Activated CD4-positive, alpha-beta T cell treated with anti-CD3 and anti-CD28 coated beads for 48 hours (primary cell): ENCODE measurements at regions not wholly inside any gene's neighbourhood (a gene's known extent, or its start where the extent isn't known, plus 50 kb on each side); places are given as distances from the start of the nearest gene placed in this dataset.
A peak's percentile ranks its signal among the peaks of the same experiment; 100 is the strongest.

Experiments used
- DNase-seq: peaks from one replicate; pipeline ENCODE4 v3.0.0-alpha.2; 2020

GRCh38 chr19:29432677-29433076, 93.1 kb upstream of the VSTM2B start:
- no peak for DNase-seq

GRCh38 chr19:29436591-29437103, 89.1 kb upstream of the VSTM2B start:
- DNase-seq = no peak

- DNase-seq = no peak
Observed at GRCh38 chr19:29439021-29439420, 86.8 kb upstream of the VSTM2B start.

GRCh38 chr19:29439688-29440550, 85.9 kb upstream of the VSTM2B start:
- DNase-seq = no peak

GRCh38 chr19:29442094-29442493, 83.7 kb upstream of the VSTM2B start:
- DNase-seq = no peak

- DNase-seq = no peak
Observed at GRCh38 chr19:29442910-29443309, 82.9 kb upstream of the VSTM2B start.

GRCh38 chr19:29445246-29445645, 80.5 kb upstream of the VSTM2B start:
- no peak for DNase-seq

GRCh38 chr19:29446361-29446760, 79.4 kb upstream of the VSTM2B start:
- no peak for DNase-seq

GRCh38 chr19:29448046-29448445, 77.7 kb upstream of the VSTM2B start:
- DNase-seq = no peak

GRCh38 chr19:29449371-29449770, 76.4 kb upstream of the VSTM2B start:
- DNase-seq = no peak

- no peak for DNase-seq
Observed at GRCh38 chr19:29450306-29450705, 75.5 kb upstream of the VSTM2B start.

- no peak for DNase-seq
Observed at GRCh38 chr19:29450812-29451211, 75.0 kb upstream of the VSTM2B start.

GRCh38 chr19:29454109-29454508, 71.7 kb upstream of the VSTM2B start:
- no peak for DNase-seq

- no peak for DNase-seq
Observed at GRCh38 chr19:29457413-29457812, 68.4 kb upstream of the VSTM2B start.

- peak; percentile 35 for DNase-seq
Observed at GRCh38 chr19:29467824-29468401, 57.9 kb upstream of the VSTM2B start.

GRCh38 chr19:29475469-29475868, 50.3 kb upstream of the VSTM2B start:
- DNase-seq = no peak
